Astrocyte of the hippocampus (primary cell): ENCODE measurements at regions not wholly inside any gene's neighbourhood (a gene's known extent, or its start where the extent isn't known, plus 50 kb on each side); places are given as distances from the start of the nearest gene placed in this dataset.
"Not testable (repeated sequence)": the region's sequence is repeated elsewhere in the genome, so short reads cannot be mapped to it uniquely, and the experiment has no call there.

Source experiments
- DNase-seq: peaks from one replicate; pipeline ENCODE4 v3.0.0; 2011; ENCODE audit warnings: low read depth, low spot score

DNA sequence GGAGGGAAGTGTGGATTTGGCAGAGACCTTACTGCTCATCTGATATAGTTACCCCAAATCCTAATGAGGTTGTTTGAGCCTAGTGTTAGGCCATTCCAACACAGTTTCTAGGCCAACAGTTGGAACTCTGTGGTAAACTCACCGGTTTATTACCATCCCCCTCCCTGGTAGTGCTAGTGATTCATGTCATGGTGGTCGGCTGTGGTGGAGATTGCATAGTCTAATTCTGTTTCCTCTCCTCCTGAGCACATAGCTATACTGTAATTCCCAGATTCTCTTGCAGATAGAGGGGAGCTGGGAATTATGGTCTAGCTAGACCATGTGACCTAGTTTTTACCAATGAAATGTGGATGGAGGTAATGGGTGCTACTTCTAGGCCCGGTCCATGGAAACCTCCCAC is 123.7 kb upstream of the KIF26B start:
- peak; percentile 6 for DNase-seq

GRCh38 chr1:245026247-245026646 is 128.5 kb upstream of the KIF26B start:
- DNase-seq = no peak

DNA sequence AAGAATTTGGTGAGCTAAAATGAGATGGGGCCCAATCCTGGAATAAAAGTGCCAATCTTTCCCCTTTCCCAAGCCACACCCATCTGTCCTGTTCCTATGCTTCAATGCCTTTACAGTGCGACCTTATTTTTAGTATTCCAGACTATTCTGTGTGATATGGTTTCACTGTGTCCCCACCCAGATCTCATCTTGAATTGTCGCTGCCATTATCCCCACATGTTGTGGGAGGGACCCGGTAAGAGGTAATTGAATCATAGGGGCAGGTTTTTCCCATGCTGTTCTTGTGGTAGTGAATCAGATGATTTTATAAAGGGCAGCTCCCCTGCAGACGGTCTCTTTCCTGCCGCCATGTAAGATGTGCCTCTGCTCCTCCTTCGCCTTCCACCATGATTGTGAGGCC is 129.3 kb upstream of the KIF26B start:
- DNase-seq = no peak

GRCh38 chr1:245023222-245023621 is 131.6 kb upstream of the KIF26B start:
- no peak for DNase-seq

- DNase-seq = no peak
Measured at GRCh38 chr1:245019910-245020486, 134.8 kb upstream of the KIF26B start.

DNA sequence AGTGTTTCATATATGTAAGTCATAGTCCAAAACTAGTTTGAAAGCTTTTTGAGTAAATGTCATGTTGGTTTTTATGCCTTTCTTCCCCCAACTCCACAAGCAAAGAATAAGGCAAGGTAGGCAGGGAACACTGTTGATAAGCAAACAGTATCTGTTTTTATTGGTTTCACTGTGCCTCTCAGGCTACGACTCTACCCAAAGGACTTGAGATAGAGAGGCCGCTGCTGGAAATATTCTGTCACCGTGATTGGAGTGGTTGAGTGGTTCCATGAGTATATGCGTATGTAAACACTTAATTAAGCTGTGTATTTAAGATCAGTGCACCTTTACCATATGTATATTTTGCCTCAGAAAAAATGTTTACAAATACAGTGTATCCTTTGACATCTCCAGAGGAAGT is 138.1 kb upstream of the KIF26B start:
- DNase-seq = no peak

- DNase-seq = no peak
Measured at GRCh38 chr1:245015031-245015430, 139.8 kb upstream of the KIF26B start.

- DNase-seq = no peak
Measured at GRCh38 chr1:245014247-245015029, 140.3 kb upstream of the KIF26B start.

- DNase-seq = no peak
Measured at GRCh38 chr1:245010018-245010614, 144.7 kb upstream of the KIF26B start.

GRCh38 chr1:245008761-245009160 is 144.4 kb upstream of the HNRNPU start:
- DNase-seq = no peak

DNA sequence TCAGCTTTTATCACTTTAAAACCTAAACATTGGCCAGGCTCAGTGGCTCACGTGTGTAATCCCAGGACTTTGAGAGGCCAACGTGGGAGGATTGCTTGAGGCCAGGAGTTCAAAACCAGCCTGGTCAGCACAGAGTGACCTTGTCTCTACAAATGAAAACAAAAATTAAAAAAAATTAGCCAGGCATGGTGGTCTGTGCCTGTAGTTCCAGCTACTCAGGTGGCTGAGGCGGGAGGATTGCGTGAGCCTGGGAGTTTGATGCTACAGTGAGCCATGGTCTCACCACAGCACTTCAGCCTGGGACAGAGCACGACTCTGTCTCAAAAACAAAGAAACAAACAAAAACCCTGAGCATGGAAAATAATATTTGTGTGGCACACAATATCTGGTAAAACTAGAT is 143.5 kb upstream of the HNRNPU start:
- DNase-seq = no peak

DNA sequence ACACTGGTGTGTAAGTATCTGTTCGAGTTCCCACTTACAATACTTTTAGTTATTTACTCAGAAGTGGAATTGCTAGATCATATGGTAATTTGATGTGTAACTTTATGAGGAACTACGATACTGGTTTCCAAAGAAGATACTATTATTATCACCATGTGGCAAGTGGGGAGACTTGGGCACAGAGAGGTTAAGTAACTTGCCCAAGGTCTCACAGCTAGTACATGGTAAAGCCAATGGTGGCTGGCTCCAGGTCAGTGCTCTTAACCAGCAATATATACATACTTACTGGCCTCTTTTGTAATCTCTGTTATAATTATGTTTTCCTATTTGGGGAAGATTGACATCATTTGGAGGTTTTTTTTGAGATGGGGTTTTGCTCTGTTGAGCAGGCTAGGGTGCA is 138.9 kb upstream of the HNRNPU start:
- DNase-seq = no peak

DNA sequence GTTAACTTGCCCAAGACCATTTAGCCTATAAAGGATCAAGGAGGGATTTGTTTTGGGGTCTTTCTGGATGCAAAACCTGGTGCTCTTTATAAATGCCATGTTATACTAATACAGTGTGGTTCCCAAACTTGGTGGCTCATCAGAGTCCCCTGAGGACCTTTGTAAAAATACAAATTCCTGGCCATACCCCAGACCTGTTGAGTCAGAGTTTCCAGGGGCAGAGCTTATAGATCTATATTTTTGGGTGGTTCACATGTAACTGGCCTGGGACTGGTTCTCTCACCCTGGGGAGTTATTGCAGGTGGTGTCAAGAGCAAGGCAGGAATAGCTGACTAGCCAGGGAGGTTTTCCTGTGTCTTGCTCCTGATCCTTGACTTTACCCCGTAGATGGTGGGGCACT is 136.9 kb upstream of the HNRNPU start:
- DNase-seq = no peak

DNA sequence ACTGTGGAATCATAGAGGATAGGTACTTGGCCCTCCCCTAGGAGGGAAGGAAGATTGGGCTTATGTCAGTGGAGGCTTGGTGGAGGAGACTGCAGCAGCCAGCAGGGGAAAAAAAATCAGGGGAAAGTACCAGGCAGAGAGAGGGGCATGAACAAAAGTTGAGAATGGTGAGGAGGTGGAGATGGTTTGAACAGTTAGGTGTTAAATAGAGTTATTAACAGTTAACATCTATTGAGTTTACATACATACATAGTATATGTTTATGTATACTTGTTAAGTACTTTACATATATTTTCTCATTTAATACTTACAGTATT is 136.5 kb upstream of the HNRNPU start:
- no peak for DNase-seq

DNA sequence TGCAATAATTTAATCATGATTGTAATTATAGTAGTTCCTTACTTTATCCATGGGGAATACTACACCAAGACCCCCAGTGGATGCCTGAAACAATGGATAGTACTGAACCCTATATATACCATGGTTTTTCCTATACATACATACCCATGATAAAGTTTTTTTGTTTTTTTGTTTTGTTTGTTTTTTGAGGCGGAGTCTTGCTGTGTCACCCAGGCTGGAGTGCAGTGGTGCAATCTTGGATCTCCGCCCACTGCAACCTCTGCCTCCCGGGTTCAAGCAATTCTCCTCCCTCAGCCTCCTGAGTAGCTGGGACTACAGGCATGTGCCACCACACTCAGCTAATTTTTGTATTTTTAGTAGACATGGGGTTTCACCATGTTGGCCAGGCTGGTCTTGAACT is 135.3 kb upstream of the HNRNPU start:
- not testable (repeated sequence) for DNase-seq

- DNase-seq = no peak
Measured at GRCh38 chr1:244998717-244999346, 134.5 kb upstream of the HNRNPU start.

DNA sequence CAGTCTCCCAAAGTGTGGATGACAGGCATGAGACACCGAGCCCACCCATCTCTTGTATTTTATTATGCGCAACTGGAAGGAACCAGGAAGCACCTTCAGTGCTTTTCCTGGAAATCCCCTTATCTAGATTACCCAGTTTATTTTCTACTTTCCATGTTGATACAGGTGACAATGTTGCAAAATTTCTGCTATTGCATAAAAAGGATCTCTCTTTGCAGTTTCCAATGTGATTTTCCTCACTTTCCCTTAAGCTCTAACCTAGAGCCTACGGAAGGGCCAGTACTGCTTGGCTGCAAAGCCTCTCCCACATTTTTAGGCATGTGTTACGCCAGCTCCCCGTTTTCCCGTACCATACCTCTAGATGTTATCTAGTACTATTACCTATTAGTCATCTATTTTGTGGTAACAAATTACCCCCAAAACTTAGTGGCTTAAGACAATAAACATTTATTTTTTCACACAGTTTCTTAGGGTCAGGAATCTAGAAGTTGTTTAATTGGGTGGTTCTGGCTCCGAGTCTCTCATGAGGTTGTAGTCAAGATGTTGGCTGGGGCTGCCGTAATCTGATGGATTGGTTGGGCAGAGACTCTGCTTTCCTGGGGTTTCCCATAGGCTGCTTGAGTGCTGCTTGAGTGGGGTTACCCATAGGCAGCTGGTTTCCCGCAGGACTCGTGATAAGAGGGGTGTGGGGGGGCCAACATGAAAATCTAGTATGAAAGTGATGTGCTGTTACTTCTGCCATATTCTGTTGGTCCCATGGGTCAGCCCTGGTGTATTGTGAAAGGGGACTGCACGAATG is 131.5 kb upstream of the HNRNPU start:
- DNase-seq = no peak

GRCh38 chr1:244992833-244993232 is 128.5 kb upstream of the HNRNPU start:
- no peak for DNase-seq

GRCh38 chr1:244989813-244990212 is 125.5 kb upstream of the HNRNPU start:
- no peak for DNase-seq

GRCh38 chr1:244988521-244988920 is 124.2 kb upstream of the HNRNPU start:
- DNase-seq = no peak

GRCh38 chr1:244980605-244981004 is 116.3 kb upstream of the HNRNPU start:
- DNase-seq = no peak

- no peak for DNase-seq
Measured at GRCh38 chr1:244974550-244974949, 110.2 kb upstream of the HNRNPU start.
